Uterus (tissue), 3 donors: ENCODE measurements at regions not wholly inside any gene's neighbourhood (a gene's known extent, or its start where the extent isn't known, plus 50 kb on each side); places are given as distances from the start of the nearest gene placed in this dataset.

ENCODE experiments used
- DNase-seq, 2 donors: peaks; one replicate each; pipeline ENCODE4 v3.0.0-alpha.2; 2019 to 2020
- H3K27ac ChIP-seq, 2 donors: fragments of 200-600 bp; sonication (generic); 1 replicate in 1 of 2; 2 replicates in 1 of 2; pipeline ENCODE4 v1.5.1; 2016 to 2018
- H3K27me3 ChIP-seq, 2 donors: fragments of 200-600 bp; sonication (generic); one replicate each; pipeline ENCODE4 v1.5.1; 2018 to 2019; ENCODE audit warnings: control low read depth in 1 of 2
- H3K36me3 ChIP-seq, 2 donors: fragments of 200-600 bp; sonication (generic); one replicate each; pipeline ENCODE4 v1.5.1; 2019; ENCODE audit warnings: control low read depth in 1 of 2
- H3K4me1 ChIP-seq, 2 donors: fragments of 200-600 bp; sonication (generic); one replicate each; pipeline ENCODE4 v1.5.1; 2018 to 2019; ENCODE audit warnings: control low read depth in 1 of 2
- H3K4me3 ChIP-seq, 2 donors: fragments of 200-600 bp; sonication (generic); 1 replicate in 1 of 2; 2 replicates in 1 of 2; pipeline ENCODE4 v1.5.1; 2018 to 2019; ENCODE audit warnings: mild to moderate bottlenecking in 1 of 2
- H3K9me3 ChIP-seq, 2 donors: fragments of 200-600 bp; sonication (generic); one replicate each; pipeline ENCODE4 v1.5.1; 2019; ENCODE audit warnings: control low read depth in 1 of 2
- POLR2A ChIP-seq, 2 donors: fragments of 450-650 bp; IDR thresholded peaks; one replicate each; pipeline ENCODE4 v1.6.1; 2016; ENCODE audit warnings: antibody characterized with exemption in 2 of 2, mild to moderate bottlenecking in 1 of 2, moderate library complexity in 1 of 2
- intact Hi-C: fragments of 100-400 bp; cut with DNase I; formaldehyde crosslinking; loops from one replicate; pipeline ENCODE4 v1.15.1; 2023; ENCODE audit warnings: low total_unique reads
- TF ChIP-seq, protein P1 (sequence below), 4 experiments: fragments of 200-600 bp in 2 of 4; fragments of 450-650 bp in 2 of 4; sonication (generic) in 2 of 4; IDR thresholded peaks; one replicate each; pipeline ENCODE4 v1.5.1; 2016 to 2019; ENCODE audit warnings: antibody characterized with exemption in 4 of 4, mild to moderate bottlenecking in 2 of 4, moderate library complexity in 1 of 4
- donor health status: DM: yes; HTN: yes; CAD: no.

DNA sequence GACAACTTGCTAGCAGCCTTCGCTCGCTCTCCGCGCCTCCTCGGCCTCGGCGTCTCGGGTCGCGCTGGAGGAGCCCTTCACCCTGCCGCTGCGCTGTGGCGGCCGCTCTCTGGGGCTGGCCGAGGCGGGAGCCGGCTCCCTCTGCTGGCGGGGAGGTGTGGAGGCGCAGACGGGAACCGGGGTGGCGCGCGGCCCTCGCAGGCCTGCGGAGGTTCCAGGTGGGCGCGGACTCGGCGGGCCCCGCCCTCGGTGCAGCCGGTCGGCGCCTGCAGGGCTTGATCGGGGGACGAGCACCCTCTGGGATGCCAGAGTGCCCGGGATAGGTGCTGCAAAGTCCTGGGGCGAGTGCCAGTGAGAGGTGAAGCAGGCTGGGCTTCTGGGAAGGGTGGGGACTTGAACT, 989.9 kb downstream of the ROBO2 start:
- no peaks in the 10 kb centered on the region for H3K9me3 ChIP-seq
- H3K36me3 ChIP-seq = no peaks in the 10 kb centered on the region
- H3K27ac ChIP-seq = no peak overlapping the region
- H3K4me3 ChIP-seq = no peak overlapping the region
- DNase-seq = no peak
- H3K27me3 ChIP-seq = no peaks in the 10 kb centered on the region
- intact Hi-C loops = no loop called here
- H3K4me1 ChIP-seq = no peaks in the 10 kb centered on the region
- no peak for TF ChIP-seq POLR2A (IDR thresholded peaks at IDR 0.05)
- TF ChIP-seq, protein P1, sequence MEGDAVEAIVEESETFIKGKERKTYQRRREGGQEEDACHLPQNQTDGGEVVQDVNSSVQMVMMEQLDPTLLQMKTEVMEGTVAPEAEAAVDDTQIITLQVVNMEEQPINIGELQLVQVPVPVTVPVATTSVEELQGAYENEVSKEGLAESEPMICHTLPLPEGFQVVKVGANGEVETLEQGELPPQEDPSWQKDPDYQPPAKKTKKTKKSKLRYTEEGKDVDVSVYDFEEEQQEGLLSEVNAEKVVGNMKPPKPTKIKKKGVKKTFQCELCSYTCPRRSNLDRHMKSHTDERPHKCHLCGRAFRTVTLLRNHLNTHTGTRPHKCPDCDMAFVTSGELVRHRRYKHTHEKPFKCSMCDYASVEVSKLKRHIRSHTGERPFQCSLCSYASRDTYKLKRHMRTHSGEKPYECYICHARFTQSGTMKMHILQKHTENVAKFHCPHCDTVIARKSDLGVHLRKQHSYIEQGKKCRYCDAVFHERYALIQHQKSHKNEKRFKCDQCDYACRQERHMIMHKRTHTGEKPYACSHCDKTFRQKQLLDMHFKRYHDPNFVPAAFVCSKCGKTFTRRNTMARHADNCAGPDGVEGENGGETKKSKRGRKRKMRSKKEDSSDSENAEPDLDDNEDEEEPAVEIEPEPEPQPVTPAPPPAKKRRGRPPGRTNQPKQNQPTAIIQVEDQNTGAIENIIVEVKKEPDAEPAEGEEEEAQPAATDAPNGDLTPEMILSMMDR (IDR thresholded peaks at IDR 0.05) = no peak

DNA sequence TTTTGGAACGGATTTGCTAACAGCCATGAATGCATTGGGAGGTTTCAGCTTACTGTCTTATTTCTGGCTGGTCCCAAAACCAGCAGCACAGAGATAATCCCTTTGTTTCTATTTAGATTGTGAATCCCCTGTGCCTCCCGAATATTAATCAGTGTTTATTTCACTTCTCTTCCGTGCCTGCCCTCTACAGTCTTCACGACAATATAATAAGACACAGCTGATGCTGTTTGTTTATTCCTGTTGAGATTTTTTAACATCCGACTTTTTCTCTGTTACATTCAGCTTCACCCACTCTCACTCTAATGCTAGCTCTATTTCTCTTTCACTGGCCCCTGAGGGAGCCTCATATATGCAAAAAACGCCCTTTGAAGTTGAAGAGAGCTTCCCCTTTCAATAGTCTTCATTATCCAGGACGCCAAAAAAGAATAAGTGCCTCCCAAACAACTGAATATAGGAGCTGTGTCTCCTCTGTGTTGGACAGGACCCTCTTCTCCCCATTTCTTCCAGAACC, 995.3 kb downstream of the ROBO2 start:
- no peaks in the 10 kb centered on the region for H3K4me1 ChIP-seq
- no peak for DNase-seq
- TF ChIP-seq, protein P1 (IDR thresholded peaks at IDR 0.05) = no peak
- no peak for TF ChIP-seq POLR2A (IDR thresholded peaks at IDR 0.05)
- no peaks in the 10 kb centered on the region for H3K27me3 ChIP-seq
- intact Hi-C loops = no loop called here
- no peaks in the 10 kb centered on the region for H3K9me3 ChIP-seq
- H3K36me3 ChIP-seq = no peaks in the 10 kb centered on the region
- H3K4me3 ChIP-seq = no peak overlapping the region
- H3K27ac ChIP-seq = no peak overlapping the region

DNA sequence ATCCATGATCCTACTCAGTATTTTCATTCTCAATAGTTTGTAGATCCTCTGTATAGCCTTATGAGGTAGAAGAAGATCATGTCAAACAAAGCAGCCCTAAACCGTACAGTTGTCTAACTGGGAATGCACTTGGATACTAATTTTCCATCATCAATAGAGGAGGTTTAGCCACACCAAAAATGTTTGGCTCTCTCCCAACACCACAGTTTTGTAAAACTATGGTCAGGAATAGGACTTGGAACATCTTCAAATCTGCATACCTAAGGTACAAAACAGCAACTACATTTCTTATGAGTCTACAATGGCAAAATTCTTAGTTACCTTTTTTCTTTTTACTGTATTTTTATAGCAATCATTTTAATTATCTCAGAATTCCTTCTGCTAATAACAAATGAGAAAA, 1001.6 kb downstream of the ROBO2 start:
- no peaks in the 10 kb centered on the region for H3K4me1 ChIP-seq
- no peaks in the 10 kb centered on the region for H3K9me3 ChIP-seq
- H3K27ac ChIP-seq = no peak overlapping the region
- no peaks in the 10 kb centered on the region for H3K36me3 ChIP-seq
- no peaks in the 10 kb centered on the region for H3K27me3 ChIP-seq
- no peak for DNase-seq
- no peak overlapping the region for H3K4me3 ChIP-seq
- no peak for TF ChIP-seq POLR2A (IDR thresholded peaks at IDR 0.05)
- TF ChIP-seq, protein P1 (IDR thresholded peaks at IDR 0.05) = no peak
- intact Hi-C loops = no loop called here

DNA sequence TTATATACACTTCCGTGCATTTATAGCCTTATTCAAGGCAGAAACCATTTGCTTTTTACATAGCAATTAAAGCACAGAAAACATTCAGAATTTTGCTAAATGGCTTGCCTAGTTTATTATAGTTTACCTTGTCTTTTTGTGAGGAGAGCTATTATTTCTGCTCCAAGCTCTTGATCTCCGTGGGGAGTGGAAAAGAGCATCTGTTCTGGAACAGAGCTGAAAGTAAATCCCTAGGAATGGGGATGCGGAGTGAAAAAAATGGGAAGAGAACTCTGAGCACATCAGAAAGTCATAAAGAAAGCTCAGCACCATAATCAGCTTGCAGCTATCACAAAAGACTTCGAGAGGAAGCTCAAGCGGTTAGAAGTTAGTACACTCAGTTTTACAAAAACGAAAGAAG, 1006.7 kb downstream of the ROBO2 start:
- H3K27me3 ChIP-seq = no peaks in the 10 kb centered on the region
- intact Hi-C loops = no loop called here
- H3K36me3 ChIP-seq = no peaks in the 10 kb centered on the region
- no peaks in the 10 kb centered on the region for H3K9me3 ChIP-seq
- TF ChIP-seq, protein P1 (IDR thresholded peaks at IDR 0.05) = no peak
- TF ChIP-seq POLR2A (IDR thresholded peaks at IDR 0.05) = no peak
- no peak for DNase-seq
- no peak overlapping the region for H3K27ac ChIP-seq
- H3K4me1 ChIP-seq = no peaks in the 10 kb centered on the region
- H3K4me3 ChIP-seq = no peak overlapping the region

DNA sequence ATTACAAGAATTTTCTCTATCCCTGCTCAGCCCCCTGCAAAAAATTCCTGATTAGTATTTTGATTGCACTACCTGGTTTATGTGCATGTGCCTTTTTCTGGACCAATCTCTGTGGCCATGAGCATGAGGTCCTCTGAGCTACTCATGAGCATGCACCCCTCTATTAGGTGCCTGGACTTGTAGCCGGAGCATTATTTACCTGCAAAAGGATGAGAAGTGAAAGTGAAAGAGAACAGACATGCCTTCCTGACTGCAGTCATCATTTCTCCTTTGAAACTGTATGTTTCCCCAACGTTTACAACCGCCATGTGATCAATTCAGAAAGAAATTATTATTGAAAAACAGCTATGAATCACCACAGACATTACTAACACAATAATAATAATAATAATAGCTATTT, 1008.8 kb downstream of the ROBO2 start:
- Histone ChIP-seq H3K4me3 (no peak overlapping the region), H3K36me3 (no peaks in the 10 kb centered on the region), H3K9me3 (no peaks in the 10 kb centered on the region), H3K4me1 (no peaks in the 10 kb centered on the region), H3K27me3 (no peaks in the 10 kb centered on the region), H3K27ac (no peak overlapping the region)
- no peak for DNase-seq
- TF ChIP-seq POLR2A (IDR thresholded peaks at IDR 0.05) = no peak
- TF ChIP-seq, protein P1 (IDR thresholded peaks at IDR 0.05) = no peak
- intact Hi-C loops = no loop called here
